ENCODE measurements at regions not wholly inside any gene's neighbourhood (a gene's known extent, or its start where the extent isn't known, plus 50 kb on each side); places are given as distances from the start of the nearest gene placed in this dataset.

- H3K4me3 ChIP-seq (ENCODE audit: low read length in 2 of 2) = no peak overlapping the region
- no peak overlapping the region for H3K23ac ChIP-seq (ENCODE audit: low read depth, low read length, poor library complexity)
- no peak overlapping the region for H2AK5ac ChIP-seq (ENCODE audit: low read depth, low read length)
- WGBS, 2 donors (ENCODE audit: extremely low coverage in 2 of 2, insufficient read length in 2 of 2, insufficient replicate concordance in 1 of 2) = 100% methylated on average over 1 of the region's 10 CpGs; no CpG with 5 or more reads in 1 of the 2 donors
- H3K27me3 ChIP-seq (ENCODE audit: control insufficient read depth in 3 of 3, insufficient read depth in 3 of 3, low read depth in 1 of 3, low read length in 3 of 3) = no peaks in the 10 kb centered on the region
- DNase-seq (ENCODE audit: low spot score) = no peak
- no peak overlapping the region for H4K8ac ChIP-seq (ENCODE audit: low read depth, low read length)
- peak overlapping the region; percentile 77 for H3K18ac ChIP-seq (ENCODE audit: low read length)
- no peaks in the 10 kb centered on the region for H3K9me3 ChIP-seq (replicated peaks in 1 of 2; ENCODE audit: control insufficient read depth in 2 of 2, insufficient read depth in 1 of 2, low read depth in 1 of 2, low read length in 2 of 2)
- H3K14ac ChIP-seq (ENCODE audit: low read length) = no peak overlapping the region
- no peak overlapping the region for H2BK5ac ChIP-seq (ENCODE audit: low read length)
- peak overlapping the region; percentile 22 for H2BK15ac ChIP-seq (ENCODE audit: low read length)
- H3K4ac ChIP-seq (ENCODE audit: low read length) = no peak overlapping the region
- H3K4me1 ChIP-seq (ENCODE audit: control insufficient read depth in 2 of 2, insufficient read depth in 1 of 2, low read depth in 1 of 2, low read length in 2 of 2) = peaks cover 34 to 69% of the 10 kb centered on the region in 2 donors
- H3K79me1 ChIP-seq (ENCODE audit: low read depth, low read length) = no peaks in the 10 kb centered on the region
- no peak overlapping the region for H3K27ac ChIP-seq (replicated peaks; ENCODE audit: low read length)
- H2BK12ac ChIP-seq (ENCODE audit: low read length) = no peak overlapping the region
- no peak overlapping the region for H3K9ac ChIP-seq (ENCODE audit: low read depth, low read length, poor library complexity)
- H2BK120ac ChIP-seq (ENCODE audit: low read depth, low read length) = no peak overlapping the region
- no peaks in the 10 kb centered on the region for H3K36me3 ChIP-seq (replicated peaks in 1 of 2; ENCODE audit: control insufficient read depth in 2 of 2, insufficient read depth in 2 of 2, low read length in 2 of 2)
- H2AFZ ChIP-seq (ENCODE audit: low read length) = no peak overlapping the region
- no peak overlapping the region for H3K4me2 ChIP-seq (ENCODE audit: insufficient read depth, low read length, poor library complexity, severe bottlenecking)
- no peak overlapping the region for H4K91ac ChIP-seq (ENCODE audit: low read depth, low read length, poor library complexity)
Observed at GRCh38 chr3:127417709-127418559, 130.1 kb upstream of the PRR20G start.

- H3K79me1 ChIP-seq (ENCODE audit: low read depth, low read length) = no peaks in the 10 kb centered on the region
- no peak overlapping the region for H3K4me2 ChIP-seq (ENCODE audit: insufficient read depth, low read length, poor library complexity, severe bottlenecking)
- H4K91ac ChIP-seq (ENCODE audit: low read depth, low read length, poor library complexity) = no peak overlapping the region
- H4K8ac ChIP-seq (ENCODE audit: low read depth, low read length) = no peak overlapping the region
- H3K36me3 ChIP-seq (replicated peaks in 1 of 2; ENCODE audit: control insufficient read depth in 2 of 2, insufficient read depth in 2 of 2, low read length in 2 of 2) = no peaks in the 10 kb centered on the region
- peak overlapping the region; percentile 31 for H2AK5ac ChIP-seq (ENCODE audit: low read depth, low read length)
- H3K27me3 ChIP-seq (ENCODE audit: control insufficient read depth in 3 of 3, insufficient read depth in 3 of 3, low read depth in 1 of 3, low read length in 3 of 3) = no peaks in the 10 kb centered on the region
- no peak overlapping the region for H2BK120ac ChIP-seq (ENCODE audit: low read depth, low read length)
- no peak overlapping the region for H3K18ac ChIP-seq (ENCODE audit: low read length)
- H3K4me3 ChIP-seq (ENCODE audit: low read length in 2 of 2) = no peak overlapping the region
- H3K4me1 ChIP-seq (ENCODE audit: control insufficient read depth in 2 of 2, insufficient read depth in 1 of 2, low read depth in 1 of 2, low read length in 2 of 2) = peaks cover 23 to 64% of the 10 kb centered on the region in 2 donors
- no peak overlapping the region for H2BK12ac ChIP-seq (ENCODE audit: low read length)
- H3K27ac ChIP-seq (replicated peaks; ENCODE audit: low read length) = no peak overlapping the region
- no peak overlapping the region for H2AFZ ChIP-seq (ENCODE audit: low read length)
- no peaks in the 10 kb centered on the region for H3K9me3 ChIP-seq (replicated peaks in 1 of 2; ENCODE audit: control insufficient read depth in 2 of 2, insufficient read depth in 1 of 2, low read depth in 1 of 2, low read length in 2 of 2)
- no peak overlapping the region for H2BK5ac ChIP-seq (ENCODE audit: low read length)
- no peak overlapping the region for H3K4ac ChIP-seq (ENCODE audit: low read length)
- no peak overlapping the region for H3K23ac ChIP-seq (ENCODE audit: low read depth, low read length, poor library complexity)
- no peak overlapping the region for H3K14ac ChIP-seq (ENCODE audit: low read length)
- H3K9ac ChIP-seq (ENCODE audit: low read depth, low read length, poor library complexity) = no peak overlapping the region
- DNase-seq (ENCODE audit: low spot score) = no peak
- peak overlapping the region; percentile 42 for H2BK15ac ChIP-seq (ENCODE audit: low read length)
- WGBS, 2 donors (ENCODE audit: extremely low coverage in 2 of 2, insufficient read length in 2 of 2, insufficient replicate concordance in 1 of 2) = no CpG with 5 or more reads among the region's 2 CpGs
Observed at GRCh38 chr3:127413871-127414270, 126.0 kb upstream of the PRR20G start.

GRCh38 chr3:127413318-127413673, 125.5 kb upstream of the PRR20G start:
- Histone ChIP-seq H3K9me3 (replicated peaks in 1 of 2; ENCODE audit: control insufficient read depth in 2 of 2, insufficient read depth in 1 of 2, low read depth in 1 of 2, low read length in 2 of 2) (no peaks in the 10 kb centered on the region), H2BK12ac (ENCODE audit: low read length) (no peak overlapping the region), H2BK120ac (ENCODE audit: low read depth, low read length) (no peak overlapping the region), H3K36me3 (replicated peaks in 1 of 2; ENCODE audit: control insufficient read depth in 2 of 2, insufficient read depth in 2 of 2, low read length in 2 of 2) (no peaks in the 10 kb centered on the region), H3K27ac (replicated peaks; ENCODE audit: low read length) (no peak overlapping the region), H2AK5ac (ENCODE audit: low read depth, low read length) (no peak overlapping the region), H2BK5ac (ENCODE audit: low read length) (no peak overlapping the region), H3K14ac (ENCODE audit: low read length) (no peak overlapping the region), H3K27me3 (ENCODE audit: control insufficient read depth in 3 of 3, insufficient read depth in 3 of 3, low read depth in 1 of 3, low read length in 3 of 3) (no peaks in the 10 kb centered on the region), H4K91ac (ENCODE audit: low read depth, low read length, poor library complexity) (no peak overlapping the region), H3K4me3 (ENCODE audit: low read length in 2 of 2) (no peak overlapping the region), H3K4me1 (ENCODE audit: control insufficient read depth in 2 of 2, insufficient read depth in 1 of 2, low read depth in 1 of 2, low read length in 2 of 2) (peaks cover 24 to 64% of the 10 kb centered on the region in 2 donors), H3K18ac (ENCODE audit: low read length) (no peak overlapping the region), H3K79me1 (ENCODE audit: low read depth, low read length) (no peaks in the 10 kb centered on the region), H4K8ac (ENCODE audit: low read depth, low read length) (no peak overlapping the region), H3K9ac (ENCODE audit: low read depth, low read length, poor library complexity) (no peak overlapping the region), H3K23ac (ENCODE audit: low read depth, low read length, poor library complexity) (no peak overlapping the region), H2BK15ac (ENCODE audit: low read length) (peak overlapping the region; percentile 42), H3K4ac (ENCODE audit: low read length) (no peak overlapping the region), H3K4me2 (ENCODE audit: insufficient read depth, low read length, poor library complexity, severe bottlenecking) (no peak overlapping the region), H2AFZ (ENCODE audit: low read length) (no peak overlapping the region)
- no peak for DNase-seq (ENCODE audit: low spot score)
- no CpG with 5 or more reads among the region's 3 CpGs for WGBS, 2 donors (ENCODE audit: extremely low coverage in 2 of 2, insufficient read length in 2 of 2, insufficient replicate concordance in 1 of 2)

- peak overlapping the region; percentile 53 for H2AK5ac ChIP-seq (ENCODE audit: low read depth, low read length)
- peak overlapping the region; percentile 8 for H3K18ac ChIP-seq (ENCODE audit: low read length)
- H3K14ac ChIP-seq (ENCODE audit: low read length) = no peak overlapping the region
- no peak overlapping the region for H4K8ac ChIP-seq (ENCODE audit: low read depth, low read length)
- no peak overlapping the region for H2BK12ac ChIP-seq (ENCODE audit: low read length)
- no peak overlapping the region for H3K9ac ChIP-seq (ENCODE audit: low read depth, low read length, poor library complexity)
- no peaks in the 10 kb centered on the region for H3K9me3 ChIP-seq (replicated peaks in 1 of 2; ENCODE audit: control insufficient read depth in 2 of 2, insufficient read depth in 1 of 2, low read depth in 1 of 2, low read length in 2 of 2)
- WGBS, 2 donors (ENCODE audit: extremely low coverage in 2 of 2, insufficient read length in 2 of 2, insufficient replicate concordance in 1 of 2) = no CpG with 5 or more reads among the region's 10 CpGs
- DNase-seq (ENCODE audit: low spot score) = no peak
- H3K27ac ChIP-seq (replicated peaks; ENCODE audit: low read length) = no peak overlapping the region
- H4K91ac ChIP-seq (ENCODE audit: low read depth, low read length, poor library complexity) = no peak overlapping the region
- H2BK120ac ChIP-seq (ENCODE audit: low read depth, low read length) = no peak overlapping the region
- H3K4me2 ChIP-seq (ENCODE audit: insufficient read depth, low read length, poor library complexity, severe bottlenecking) = no peak overlapping the region
- H2AFZ ChIP-seq (ENCODE audit: low read length) = no peak overlapping the region
- H3K4me1 ChIP-seq (ENCODE audit: control insufficient read depth in 2 of 2, insufficient read depth in 1 of 2, low read depth in 1 of 2, low read length in 2 of 2) = peaks cover 25 to 64% of the 10 kb centered on the region in 2 donors
- H2BK5ac ChIP-seq (ENCODE audit: low read length) = no peak overlapping the region
- H3K79me1 ChIP-seq (ENCODE audit: low read depth, low read length) = no peaks in the 10 kb centered on the region
- no peak overlapping the region for H3K23ac ChIP-seq (ENCODE audit: low read depth, low read length, poor library complexity)
- H3K36me3 ChIP-seq (replicated peaks in 1 of 2; ENCODE audit: control insufficient read depth in 2 of 2, insufficient read depth in 2 of 2, low read length in 2 of 2) = no peaks in the 10 kb centered on the region
- H3K4me3 ChIP-seq (ENCODE audit: low read length in 2 of 2) = no peak overlapping the region
- H3K27me3 ChIP-seq (ENCODE audit: control insufficient read depth in 3 of 3, insufficient read depth in 3 of 3, low read depth in 1 of 3, low read length in 3 of 3) = no peaks in the 10 kb centered on the region
- no peak overlapping the region for H3K4ac ChIP-seq (ENCODE audit: low read length)
- peak overlapping the region; percentile 5 for H2BK15ac ChIP-seq (ENCODE audit: low read length)
Observed at GRCh38 chr3:127412578-127413317, 124.9 kb upstream of the PRR20G start.

Data from neuronal stem cell (in vitro differentiated cells).